ENCODE measurements at regions not wholly inside any gene's neighbourhood (a gene's known extent, or its start where the extent isn't known, plus 50 kb on each side); places are given as distances from the start of the nearest gene placed in this dataset.
A peak's percentile ranks its signal among the peaks of the same experiment; 100 is the strongest.

DNA sequence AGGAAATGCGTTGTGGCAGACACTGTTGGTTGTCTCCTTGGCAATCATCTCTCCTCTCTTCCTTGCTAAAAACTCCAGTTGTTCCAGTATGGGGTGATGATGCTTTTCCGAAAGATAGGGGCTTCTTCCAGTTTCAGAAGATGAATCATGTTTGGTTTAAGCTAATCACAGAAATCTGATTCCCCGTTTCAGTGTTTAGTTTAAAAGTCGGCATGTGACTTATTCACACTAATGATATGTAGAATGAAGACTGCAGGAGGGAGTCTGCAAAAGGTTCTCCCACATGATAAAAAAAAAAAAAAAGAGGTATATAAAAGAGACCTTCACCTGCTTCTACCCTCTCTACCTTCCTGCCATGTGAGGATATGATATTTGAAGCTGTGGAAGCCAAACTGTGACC lies 239.0 kb upstream of the SIX2 start:
- no peak for DNase-seq

DNA sequence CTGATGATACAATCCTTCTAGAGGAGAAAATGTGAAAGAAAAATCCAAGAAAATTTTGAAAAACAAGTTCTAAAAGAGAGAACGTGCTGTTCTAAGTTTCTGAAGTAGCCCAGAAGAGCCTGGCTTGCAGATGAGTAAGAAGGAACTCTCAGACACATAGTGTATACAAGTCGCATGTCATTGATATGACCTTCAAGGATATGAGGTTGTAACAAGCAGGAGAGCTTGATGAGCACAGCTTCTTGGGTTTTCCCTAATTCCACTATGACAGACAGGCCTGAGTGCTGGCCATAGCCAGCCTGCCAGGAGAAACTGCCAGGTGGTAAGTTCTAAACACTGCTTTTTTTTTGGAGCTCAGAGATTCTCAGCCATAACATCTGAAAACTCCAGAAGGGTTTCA lies 235.7 kb upstream of the SIX2 start:
- no peak for DNase-seq

DNA sequence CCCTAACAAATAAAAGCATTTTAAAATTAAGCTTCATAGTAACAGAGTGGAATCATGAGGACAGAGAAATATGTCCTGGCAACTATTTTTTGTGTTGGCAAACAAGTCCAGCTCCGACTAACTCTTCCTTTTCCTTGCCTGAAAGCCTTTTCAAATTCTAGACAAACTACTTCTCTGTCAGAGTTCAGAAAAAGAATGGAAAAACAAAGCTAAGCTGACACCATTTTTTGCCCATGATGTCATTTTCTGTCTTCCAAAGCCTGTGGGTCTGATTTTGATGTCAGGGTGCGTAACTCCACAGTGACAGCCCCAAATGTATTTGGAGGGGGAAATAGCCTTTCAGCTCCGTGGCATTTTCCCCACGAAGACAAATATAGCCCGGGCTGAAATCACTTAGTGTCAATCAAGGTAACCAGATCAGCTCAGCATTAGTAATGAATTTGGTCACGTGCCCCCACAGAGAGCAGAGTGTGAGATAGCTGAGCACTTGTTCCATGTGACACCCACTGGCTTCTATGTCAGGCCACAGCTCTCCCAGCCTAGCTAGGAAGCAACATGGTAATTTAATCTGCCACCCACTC lies 233.0 kb upstream of the SIX2 start:
- DNase-seq, result peak; percentile 96

DNA sequence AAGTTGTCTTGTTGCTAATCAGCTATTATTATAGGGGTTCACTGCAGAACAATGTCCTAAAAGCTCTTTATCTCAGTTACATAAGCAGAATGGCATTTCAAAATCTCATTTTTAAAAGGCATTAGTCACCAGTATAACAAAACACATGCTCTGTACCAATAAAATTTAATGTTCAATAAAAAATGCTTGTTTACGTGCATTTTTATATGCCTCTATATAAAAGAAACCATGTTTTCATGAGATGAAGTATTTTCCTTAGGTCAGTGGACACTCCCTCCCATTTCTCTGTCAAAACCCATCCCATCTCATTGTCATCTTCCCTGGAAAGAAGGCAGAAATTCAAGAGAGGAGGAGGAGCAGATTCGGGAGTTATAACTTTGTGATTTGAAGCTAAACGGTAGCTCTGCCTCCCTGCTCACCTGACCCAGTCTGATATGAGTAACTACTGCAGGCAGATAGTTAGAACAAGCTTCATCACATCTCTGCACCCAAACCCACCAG lies 231.9 kb upstream of the SIX2 start:
- DNase-seq, result no peak

DNA sequence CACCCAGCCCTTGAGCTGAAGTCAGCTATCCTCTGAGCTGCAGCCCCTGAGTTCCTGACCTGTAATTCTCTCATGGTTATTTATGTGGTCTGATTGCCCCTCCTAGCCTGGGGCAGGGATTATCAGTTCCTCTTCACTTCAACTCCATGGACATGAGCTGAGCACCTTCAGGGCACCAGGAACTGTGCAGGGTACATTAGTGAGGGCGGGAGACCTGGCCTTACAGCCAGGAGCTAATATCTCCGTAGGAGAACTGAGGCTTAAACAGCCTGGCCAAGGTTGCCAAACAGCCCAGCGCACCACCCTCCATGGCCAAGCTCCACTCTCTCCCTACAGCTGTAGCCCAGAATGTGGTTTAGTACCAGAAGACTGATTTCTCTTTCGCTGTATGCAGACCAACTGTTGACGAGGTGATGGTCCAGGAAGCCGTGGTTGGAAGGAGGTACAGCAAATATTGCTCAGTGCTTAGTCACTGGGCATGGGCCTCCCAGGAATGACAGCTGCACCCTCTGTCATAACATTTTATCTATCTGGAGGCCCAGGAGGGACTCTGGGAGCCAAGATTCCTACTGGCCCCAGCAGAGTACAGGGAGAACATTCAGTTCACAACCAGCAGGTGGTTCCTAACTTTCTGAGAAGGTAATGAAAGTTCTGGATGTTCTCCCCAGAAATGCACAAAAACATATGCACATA lies 228.7 kb upstream of the SIX2 start:
- no peak for DNase-seq

DNA sequence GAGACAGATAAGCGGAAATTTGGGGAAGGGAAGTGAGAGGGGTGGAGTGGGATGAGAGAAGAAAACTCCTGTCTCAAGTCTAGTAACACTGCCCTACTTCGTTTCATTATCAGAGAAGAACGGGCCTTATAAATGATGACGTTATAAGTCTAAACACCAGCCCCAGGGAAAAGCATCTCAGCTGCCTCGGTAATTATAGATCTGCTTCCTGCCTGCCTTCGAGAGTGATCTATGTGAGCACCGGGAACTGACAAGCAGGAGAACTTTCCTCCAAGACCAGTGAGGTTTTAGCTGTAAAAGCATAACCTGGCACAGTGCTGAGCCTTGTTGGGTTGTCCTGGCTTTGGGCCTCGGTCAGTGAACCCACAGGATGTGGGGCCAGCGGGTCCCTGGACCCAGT lies 227.9 kb upstream of the SIX2 start:
- no peak for DNase-seq

DNA sequence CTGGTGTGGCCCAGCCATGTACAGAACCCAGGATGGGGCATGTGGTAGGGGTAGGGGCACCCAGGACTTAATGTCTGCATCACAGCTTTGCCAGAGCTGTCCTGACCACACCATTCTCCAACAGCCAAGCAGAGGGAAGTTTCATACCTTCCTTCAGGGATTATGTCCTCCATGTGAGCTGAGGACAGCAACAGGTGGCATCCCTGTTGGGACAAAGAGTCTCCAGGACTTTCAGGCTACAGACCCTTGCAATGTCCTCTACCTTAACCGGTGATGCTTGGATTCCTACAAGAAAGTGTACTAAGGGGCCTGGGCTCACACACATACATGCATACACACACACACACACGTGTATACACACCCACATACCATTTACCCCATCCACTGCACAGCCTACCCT lies 227.0 kb upstream of the SIX2 start:
- no peak for DNase-seq

DNA sequence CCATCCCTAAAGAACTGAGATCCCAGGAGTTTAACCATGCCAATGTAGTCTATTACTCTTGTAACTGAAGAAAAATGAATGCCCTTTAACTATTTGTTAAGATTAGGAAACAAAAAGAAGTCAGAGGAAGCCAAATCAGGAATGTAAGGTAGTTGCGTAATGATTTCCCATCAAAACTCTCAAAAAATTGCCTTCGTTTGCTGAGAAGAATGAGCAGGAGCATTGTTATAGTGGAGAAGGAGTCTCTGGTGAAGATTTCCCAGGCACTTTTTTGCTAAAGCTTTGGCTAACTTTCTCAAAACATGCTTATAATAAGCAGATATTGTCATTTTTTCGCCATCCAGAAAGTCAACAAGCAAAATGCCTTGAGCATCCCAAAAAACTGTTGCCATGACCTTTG lies 224.0 kb upstream of the SIX2 start:
- DNase-seq, result no peak

DNA sequence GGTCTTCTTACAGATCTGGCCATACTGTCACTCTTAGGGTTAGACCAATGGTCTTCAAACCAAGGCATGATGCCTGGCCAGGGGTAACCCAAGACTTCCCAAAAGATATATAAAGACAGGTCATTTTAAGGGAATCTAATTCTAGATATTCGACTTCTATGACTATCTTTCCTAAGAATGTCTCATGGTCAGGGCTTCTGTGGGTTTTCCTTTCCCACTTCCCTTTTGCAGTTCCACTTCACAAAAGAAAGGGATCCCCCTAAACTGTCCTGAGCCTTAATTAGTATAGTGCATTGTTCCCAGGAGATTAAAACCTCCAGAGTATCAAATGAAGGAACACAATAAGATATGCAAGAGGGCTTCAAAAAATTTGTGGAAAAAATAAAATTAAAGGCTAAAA lies 223.6 kb upstream of the SIX2 start:
- no peak for DNase-seq

DNA sequence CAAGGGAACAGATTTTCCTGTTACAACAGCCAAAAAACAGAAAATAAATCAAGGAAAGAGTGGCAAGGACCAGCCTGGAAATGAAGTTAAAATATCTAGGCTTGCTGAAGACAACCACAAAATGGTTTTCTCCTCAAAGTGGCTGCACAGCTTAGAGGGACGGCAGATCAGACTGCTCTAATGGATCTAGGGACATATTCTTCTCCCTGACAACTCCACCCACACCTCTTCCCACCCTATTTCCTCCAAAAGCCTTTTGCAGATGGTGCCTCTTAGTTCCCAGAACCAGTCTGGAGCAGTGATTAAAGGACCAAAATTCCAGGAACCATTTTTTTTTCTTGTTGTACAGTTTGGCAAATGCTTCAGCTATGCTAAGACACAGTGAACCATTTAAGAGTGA lies 220.2 kb upstream of the SIX2 start:
- DNase-seq, result no peak

DNA sequence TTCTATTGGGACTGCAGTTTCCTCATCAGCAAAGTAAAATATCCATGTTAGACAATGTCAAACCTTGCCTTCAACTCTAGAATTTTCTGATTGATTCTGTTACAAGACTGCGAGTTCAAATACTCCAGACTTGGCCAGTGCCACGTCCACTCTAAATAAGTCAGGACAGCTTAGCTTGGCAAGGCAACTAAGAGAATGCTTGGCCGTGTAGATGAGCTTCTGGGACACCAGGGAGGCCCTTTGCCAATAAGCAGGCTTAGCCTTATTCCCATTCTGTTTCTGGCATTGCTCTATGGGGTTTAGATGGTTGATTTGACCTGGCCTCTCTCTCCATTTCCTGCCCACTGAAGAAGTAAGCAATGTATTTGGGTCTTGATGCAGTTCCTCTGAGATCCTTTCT lies 218.1 kb upstream of the SIX2 start:
- DNase-seq, result no peak

DNA sequence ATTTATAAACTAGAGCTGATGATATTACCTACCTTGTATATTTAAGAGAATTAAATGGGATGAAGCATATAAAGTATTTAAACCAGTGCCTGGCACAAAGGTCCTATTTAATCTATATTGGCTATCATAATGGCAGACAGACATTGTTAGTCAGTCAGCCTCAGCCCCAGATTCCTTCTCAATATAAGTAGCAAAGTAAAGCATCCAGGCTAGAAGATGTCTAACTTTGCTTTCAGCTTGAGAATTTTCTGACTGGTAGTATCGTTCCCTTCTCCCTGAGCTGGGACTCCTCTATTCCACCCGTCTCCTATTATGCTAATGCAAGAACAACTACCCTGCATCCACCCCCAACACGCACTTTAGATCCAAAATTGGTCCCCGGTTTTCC lies 215.7 kb upstream of the SIX2 start:
- DNase-seq, result no peak

DNA sequence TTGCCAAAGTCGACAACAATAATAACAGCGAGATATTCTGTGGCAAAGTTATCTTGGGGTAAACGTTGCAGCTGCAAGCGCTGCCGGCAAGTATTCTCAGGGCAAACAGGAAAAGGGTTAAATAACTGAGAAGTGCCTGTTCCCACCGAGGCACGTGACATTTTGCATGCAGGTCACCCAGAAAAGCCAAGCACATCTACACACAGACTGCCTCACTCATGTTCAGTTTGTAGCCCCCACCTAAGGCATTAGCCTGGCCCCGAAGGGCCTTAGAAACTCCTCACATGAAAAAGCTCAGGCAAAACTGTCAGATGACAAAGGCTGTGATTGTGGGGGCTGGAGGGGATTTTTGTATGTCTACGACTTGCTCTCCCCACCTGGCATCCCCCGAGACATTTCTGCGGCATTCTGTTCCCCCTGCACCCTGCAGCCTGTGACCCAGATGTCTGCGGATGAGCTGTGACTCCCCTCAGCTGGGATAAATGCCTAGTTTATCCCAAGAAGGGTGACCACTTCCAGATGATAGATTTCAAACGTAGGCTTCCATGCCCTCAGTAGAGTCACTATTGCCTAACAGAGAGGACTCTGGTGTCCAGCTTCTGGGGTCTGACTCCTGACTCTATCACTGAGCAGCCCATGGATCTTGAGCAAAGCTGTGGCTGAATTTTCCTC lies 215.2 kb upstream of the SIX2 start:
- DNase-seq, result no peak

DNA sequence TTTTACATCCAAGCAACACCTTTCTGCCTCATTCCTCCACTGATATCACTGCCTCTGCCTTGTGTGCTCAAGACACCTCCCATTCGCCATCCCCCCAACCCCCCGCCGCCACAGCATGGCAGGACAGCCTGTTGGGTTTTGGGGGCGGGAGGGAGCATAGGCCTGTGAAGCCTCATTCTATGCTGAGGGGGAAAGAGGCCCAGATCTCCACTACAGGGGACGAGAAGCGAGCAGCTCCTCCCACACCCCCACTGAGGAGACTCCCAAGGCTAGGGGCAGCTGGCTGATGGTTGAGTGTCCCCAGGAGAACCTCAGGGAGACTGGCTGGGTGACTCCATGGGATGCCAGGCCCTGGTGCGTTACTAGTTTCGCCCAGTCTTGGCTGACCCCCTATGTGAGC lies 214.3 kb upstream of the SIX2 start:
- no peak for DNase-seq

DNA sequence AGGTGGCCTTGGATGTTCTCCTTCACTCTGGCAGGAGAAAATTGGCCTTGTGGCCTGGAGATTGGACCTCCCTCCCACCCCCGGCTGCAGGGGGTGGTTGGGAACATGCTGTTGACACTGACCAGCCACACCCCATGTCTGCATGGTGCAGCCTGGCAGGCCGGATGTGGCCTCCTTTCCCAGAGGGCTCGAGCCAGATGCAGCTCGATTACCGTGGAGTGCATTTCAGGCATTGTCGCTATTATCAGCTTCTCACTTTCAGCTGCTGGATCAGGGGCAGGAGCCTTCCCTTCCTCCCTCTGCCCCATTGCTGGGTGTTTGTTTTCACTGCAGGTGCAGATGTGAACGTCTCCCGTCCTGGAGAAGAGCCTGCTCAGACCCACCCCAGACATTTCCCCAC lies 211.0 kb upstream of the SIX2 start:
- no peak for DNase-seq

DNA sequence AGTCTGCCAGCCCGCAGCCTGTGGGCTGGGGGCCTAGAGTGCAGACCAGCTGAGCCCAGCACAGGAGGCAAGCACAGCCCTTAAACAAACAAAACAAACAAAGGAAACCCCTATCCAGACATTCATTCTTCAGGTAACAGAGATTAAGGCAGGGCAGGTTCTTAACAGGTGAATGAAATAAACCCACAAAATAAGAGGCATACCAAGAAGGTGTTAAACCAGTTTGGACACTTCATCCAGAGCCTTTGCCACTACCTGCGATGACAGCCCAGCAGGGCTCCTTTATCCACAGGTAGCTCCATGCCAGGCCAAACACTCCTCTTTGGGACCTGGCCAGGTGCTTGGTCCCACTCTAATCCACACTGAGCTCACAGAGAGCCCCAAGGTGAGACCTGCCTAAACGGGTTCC lies 209.7 kb upstream of the SIX2 start:
- no peak for DNase-seq

DNA sequence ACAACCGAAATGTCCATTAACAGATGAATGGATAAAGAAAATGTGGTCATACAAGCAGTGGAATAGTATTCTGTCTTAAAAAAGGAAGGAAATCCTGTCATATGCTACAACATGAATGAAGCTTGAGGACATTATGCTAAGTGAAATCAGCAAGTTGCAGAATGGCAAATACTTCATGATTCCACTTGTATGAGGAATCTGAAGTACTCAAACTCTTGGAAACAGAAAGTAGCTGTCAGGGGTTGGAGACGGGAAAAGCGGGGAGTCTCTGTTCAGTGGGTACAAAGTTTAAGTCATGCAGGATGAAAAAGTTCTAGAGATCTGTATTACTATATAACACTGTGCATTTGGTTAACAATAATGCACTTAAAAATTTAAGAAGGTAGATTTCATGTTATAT lies 209.0 kb upstream of the SIX2 start:
- no peak for DNase-seq

DNA sequence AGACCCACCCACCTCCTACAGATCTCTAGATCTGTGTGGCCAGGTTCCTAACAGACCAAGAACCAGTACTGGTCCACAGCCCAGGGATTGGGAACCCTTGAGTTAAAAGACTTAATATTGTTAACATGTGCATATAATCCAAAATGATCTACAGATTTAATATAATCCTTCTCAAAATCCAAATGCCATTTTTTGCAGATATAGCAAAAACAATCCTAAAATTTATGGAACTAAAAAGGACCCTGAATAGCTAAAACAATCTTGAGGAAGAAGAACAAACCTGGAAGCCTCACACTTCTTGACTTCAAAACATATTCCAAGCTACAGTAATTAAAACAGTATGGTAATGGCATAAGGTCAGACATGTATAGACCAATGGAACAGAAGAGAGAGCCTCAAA lies 206.9 kb upstream of the SIX2 start:
- no peak for DNase-seq

DNA sequence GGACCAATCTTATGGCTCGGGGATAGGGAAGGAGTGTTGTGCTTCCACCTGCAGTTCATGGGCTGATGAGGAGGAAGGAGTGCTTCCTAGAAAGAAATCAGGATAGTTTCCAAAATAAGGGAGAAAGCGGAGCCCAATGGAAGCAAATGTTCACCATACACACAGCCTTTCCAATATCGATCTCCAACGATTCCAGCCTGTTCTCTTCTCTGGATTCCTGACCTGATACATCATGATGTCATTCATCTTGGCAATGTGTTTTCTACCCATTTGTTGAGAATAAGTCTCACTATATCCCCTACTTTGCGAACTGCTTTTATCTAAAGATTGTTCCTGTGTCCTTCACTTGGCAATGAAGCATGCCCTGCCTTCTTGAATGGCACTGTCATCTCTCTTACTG lies 205.3 kb upstream of the SIX2 start:
- DNase-seq, result no peak

DNA sequence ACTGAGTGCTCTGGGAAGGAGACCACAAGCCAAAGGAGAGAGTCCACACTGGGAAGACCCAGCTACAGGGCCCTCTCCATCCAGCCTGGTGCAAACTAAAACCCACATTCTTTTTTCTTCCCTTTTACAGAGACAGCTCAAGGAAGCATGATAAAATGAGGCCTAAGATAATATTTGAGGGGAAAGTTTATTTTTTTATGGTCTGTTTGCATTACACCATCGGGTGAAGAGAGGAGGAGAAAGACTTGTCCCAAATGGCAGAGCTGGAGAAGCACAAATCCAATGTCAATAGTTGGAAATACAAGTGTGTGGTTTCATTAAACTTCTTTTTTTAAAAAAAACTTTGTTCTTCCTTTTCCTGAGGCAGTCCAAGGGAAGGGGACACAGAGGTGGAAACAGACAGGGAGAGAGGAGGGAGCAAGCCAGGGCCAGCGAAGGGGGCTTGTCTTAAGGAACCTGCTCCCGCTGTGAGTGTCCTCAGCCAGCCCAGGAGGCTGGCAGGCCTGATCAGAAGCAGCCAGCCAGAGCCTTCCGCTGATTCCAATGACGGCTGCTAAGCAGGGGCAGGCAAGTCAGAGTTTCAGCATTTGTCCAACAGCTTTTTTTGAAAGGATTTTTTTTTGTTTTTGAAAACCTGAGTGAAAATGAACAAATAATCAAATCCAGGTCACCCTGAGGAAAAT lies 203.8 kb upstream of the SIX2 start:
- DNase-seq, result no peak

DNA sequence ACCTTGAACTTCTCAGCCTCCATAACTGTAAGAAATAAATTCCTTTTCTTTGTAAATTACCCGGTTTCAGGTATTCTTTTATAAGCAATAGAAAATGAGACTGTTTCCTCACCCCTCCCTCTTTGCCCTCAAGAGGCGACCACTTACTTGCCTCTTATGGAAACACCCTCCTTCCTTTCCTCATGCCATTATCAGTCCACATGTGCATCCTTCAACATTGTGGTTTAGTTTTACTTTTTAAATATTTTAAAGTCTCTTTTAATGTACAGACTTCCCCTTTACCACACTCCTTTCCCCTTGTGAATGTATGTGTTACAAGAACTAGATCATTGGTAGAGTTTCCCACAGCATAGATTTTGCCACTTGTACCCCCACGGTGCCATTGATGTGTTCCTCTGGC lies 202.4 kb upstream of the SIX2 start:
- DNase-seq, result no peak

DNA sequence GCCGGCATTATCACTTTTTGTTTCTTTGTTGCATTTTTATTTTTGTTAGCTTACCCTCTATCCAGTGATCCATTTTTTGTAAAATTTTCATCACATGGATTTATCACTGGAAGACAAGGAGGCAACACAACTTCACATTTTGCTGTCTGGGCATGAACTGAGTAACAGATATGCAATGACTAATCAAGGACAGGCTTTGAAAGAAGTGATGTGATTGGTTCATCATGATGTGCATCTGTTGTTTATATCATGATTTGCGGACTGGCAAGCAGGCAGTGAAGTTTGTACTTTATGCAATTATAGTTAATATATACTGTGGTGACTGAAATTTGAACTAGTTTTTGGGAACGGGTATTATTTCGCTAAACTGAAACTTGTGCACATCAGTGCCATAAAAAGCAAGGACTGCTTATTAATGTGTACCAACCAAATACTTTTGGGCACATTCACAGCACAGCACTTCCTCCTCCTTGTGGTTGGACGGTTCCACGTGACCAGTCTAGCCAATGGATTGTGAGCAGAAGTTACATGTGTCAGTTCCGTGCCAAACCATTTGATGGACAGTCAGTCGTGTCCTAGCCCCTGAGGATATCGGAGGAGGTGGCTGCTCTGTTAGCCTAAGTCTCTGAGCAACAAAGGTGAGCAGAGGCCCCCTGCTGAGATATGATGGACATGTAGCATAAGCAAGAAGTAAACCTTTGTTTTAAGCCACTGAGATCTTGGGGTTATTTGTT lies 201.4 kb upstream of the SIX2 start:
- DNase-seq, result no peak

DNA sequence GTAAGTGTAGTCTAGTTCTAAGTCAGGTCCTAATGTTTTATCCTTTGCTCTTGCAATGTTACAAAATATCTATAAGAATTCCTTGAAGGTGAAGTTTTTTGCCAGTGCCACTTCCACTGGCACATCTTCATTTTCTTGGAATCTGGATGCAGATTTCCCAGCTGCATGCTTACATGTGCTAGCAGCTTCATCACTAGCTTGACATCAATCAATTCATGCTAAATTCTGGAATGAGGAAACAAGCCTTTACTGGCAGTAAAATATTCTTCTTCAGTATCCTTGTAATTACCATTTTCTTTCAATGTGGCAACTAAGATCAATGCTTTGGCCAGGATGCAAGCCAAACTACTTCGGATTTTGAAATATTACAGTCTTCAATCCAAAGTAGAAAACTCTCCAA lies 200.6 kb upstream of the SIX2 start:
- DNase-seq, result no peak

Measured in NCI-H82 (cell line).